ENCODE measurements at regions not wholly inside any gene's neighbourhood (a gene's known extent, or its start where the extent isn't known, plus 50 kb on each side); places are given as distances from the start of the nearest gene placed in this dataset.
"Not testable (repeated sequence)": the region's sequence is repeated elsewhere in the genome, so short reads cannot be mapped to it uniquely, and the experiment has no call there.

GRCh38 chr10:28987555-28988320 is 301.1 kb upstream of the LYZL1 start:
- DNase-seq (ENCODE audit: low read depth in 2 of 2): no peak

- no peak for DNase-seq (ENCODE audit: low read depth in 2 of 2)
Observed at GRCh38 chr10:28988980-28989379, 299.9 kb upstream of the LYZL1 start.

GRCh38 chr10:28991333-28992270 is 297.3 kb upstream of the LYZL1 start:
- DNase-seq (ENCODE audit: low read depth in 2 of 2): peak; percentile 23 to 55

GRCh38 chr10:28993056-28993455 is 295.8 kb upstream of the LYZL1 start:
- no peak for DNase-seq (ENCODE audit: low read depth in 2 of 2)

- no peak for DNase-seq (ENCODE audit: low read depth in 2 of 2)
Observed at GRCh38 chr10:28993861-28994260, 295.0 kb upstream of the LYZL1 start.

GRCh38 chr10:28994802-28995201 is 294.1 kb upstream of the LYZL1 start:
- not testable (repeated sequence) for DNase-seq (ENCODE audit: low read depth in 2 of 2)

- DNase-seq (ENCODE audit: low read depth in 2 of 2): no peak
Observed at GRCh38 chr10:28995497-28995896, 293.4 kb upstream of the LYZL1 start.

- DNase-seq (ENCODE audit: low read depth in 2 of 2): no peak
Observed at GRCh38 chr10:28996345-28996744, 292.5 kb upstream of the LYZL1 start.

GRCh38 chr10:28996947-28997551 is 291.8 kb upstream of the LYZL1 start:
- DNase-seq (ENCODE audit: low read depth in 2 of 2): no peak

- DNase-seq (ENCODE audit: low read depth in 2 of 2): no peak
Observed at GRCh38 chr10:28997734-28998133, 291.1 kb upstream of the LYZL1 start.

- no peak for DNase-seq (ENCODE audit: low read depth in 2 of 2)
Observed at GRCh38 chr10:29001801-29002200, 287.1 kb upstream of the LYZL1 start.

GRCh38 chr10:29003014-29003413 is 285.9 kb upstream of the LYZL1 start:
- DNase-seq (ENCODE audit: low read depth in 2 of 2): not testable (repeated sequence)

- DNase-seq (ENCODE audit: low read depth in 2 of 2): no peak
Observed at GRCh38 chr10:29005988-29006387, 282.9 kb upstream of the LYZL1 start.

GRCh38 chr10:29007370-29007747 is 281.5 kb upstream of the LYZL1 start:
- DNase-seq (ENCODE audit: low read depth in 2 of 2): no peak

GRCh38 chr10:29007748-29008610 is 280.9 kb upstream of the LYZL1 start:
- no peak for DNase-seq (ENCODE audit: low read depth in 2 of 2)

GRCh38 chr10:29009464-29009863 is 279.4 kb upstream of the LYZL1 start:
- no peak for DNase-seq (ENCODE audit: low read depth in 2 of 2)

- DNase-seq (ENCODE audit: low read depth in 2 of 2): no peak
Observed at GRCh38 chr10:29011516-29011915, 277.4 kb upstream of the LYZL1 start.

GRCh38 chr10:29012926-29013554 is 275.8 kb upstream of the LYZL1 start:
- DNase-seq (ENCODE audit: low read depth in 2 of 2): no peak

- no peak for DNase-seq (ENCODE audit: low read depth in 2 of 2)
Observed at GRCh38 chr10:29021591-29021990, 267.3 kb upstream of the LYZL1 start.

- no peak for DNase-seq (ENCODE audit: low read depth in 2 of 2)
Observed at GRCh38 chr10:29022513-29022912, 266.4 kb upstream of the LYZL1 start.

GRCh38 chr10:29023678-29024077 is 265.2 kb upstream of the LYZL1 start:
- DNase-seq (ENCODE audit: low read depth in 2 of 2): no peak
